ENCODE measurements at regions not wholly inside any gene's neighbourhood (a gene's known extent, or its start where the extent isn't known, plus 50 kb on each side); places are given as distances from the start of the nearest gene placed in this dataset.

DNA sequence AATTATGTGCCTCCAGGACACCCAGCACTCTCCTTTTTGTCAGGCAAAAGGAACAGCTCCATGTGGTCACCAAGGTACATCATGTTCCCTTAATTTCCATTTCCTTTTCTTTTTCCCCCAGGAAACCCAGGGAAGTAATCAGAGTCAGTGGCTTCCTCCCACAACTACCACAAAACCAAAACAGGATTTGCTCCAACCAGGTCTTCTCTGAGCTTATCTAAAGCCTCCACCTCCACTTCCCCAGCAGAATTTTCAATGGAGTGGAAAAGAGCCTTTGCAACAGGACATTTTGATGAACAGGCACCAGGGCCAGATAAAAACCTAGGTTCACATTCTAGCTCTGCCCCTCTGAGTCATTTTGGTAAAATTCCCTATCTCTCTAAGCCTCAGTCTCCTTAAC, 154.3 kb downstream of the NR2F2 start:
- TF ChIP-seq ZNF274 (IDR thresholded peaks at IDR 0.05; ENCODE audit: low read depth, low read length) (no peak), YY1 (IDR thresholded peaks at IDR 0.05; ENCODE audit: insufficient read depth, insufficient read length) (no peak)
